HS-5 (cell line): ENCODE measurements at regions not wholly inside any gene's neighbourhood (a gene's known extent, or its start where the extent isn't known, plus 50 kb on each side); places are given as distances from the start of the nearest gene placed in this dataset.

Experiments used
- DNase-seq: peaks from one replicate; pipeline ENCODE4 v3.0.0-alpha.2; 2012; ENCODE audit warnings: low read depth

- DNase-seq: no peak
These were observed 829.0 kb upstream of the API5 start for GRCh38 chr11:42482822-42483221.

GRCh38 chr11:42490506-42490905 is 821.3 kb upstream of the API5 start:
- no peak for DNase-seq

DNA sequence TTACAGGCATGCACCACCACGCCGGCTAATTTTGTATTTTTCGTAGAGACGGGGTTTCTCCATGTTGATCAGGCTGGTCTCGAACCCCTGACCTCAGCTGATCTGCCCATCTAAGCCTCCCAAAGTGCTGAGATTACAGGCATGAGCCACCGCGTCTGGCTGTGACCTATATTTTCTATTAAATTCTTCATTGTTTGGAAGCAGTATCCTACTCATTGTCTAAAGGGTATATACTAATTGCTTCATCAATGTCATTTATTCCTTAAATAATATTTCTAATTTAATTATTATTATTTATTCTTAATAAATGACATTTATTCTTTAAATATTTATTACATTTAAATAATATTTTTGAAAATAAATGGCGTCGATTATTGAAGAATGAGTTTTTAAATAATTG is 817.3 kb upstream of the API5 start:
- no peak for DNase-seq

DNA sequence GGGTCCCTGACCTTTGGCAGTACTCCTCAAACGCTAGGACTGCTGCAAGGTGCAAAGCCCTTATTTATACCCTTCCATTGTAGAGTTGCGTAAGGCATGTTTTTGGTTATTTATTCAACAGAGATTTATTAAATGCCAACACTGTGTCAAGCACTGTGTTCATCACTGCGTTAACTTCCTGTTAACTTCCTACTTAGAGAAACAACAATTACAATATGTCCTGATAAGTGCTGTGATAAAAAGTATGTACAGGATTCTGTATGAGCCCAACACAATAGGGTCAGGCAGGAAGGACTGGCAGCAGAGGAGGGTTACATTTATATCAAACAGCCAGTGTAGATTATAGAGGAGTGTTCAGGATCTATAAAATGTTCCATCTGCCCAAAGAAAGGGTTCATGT is 812.8 kb upstream of the API5 start:
- DNase-seq: no peak

- no peak for DNase-seq
These were observed 809.6 kb upstream of the API5 start for GRCh38 chr11:42502151-42502550.

DNA sequence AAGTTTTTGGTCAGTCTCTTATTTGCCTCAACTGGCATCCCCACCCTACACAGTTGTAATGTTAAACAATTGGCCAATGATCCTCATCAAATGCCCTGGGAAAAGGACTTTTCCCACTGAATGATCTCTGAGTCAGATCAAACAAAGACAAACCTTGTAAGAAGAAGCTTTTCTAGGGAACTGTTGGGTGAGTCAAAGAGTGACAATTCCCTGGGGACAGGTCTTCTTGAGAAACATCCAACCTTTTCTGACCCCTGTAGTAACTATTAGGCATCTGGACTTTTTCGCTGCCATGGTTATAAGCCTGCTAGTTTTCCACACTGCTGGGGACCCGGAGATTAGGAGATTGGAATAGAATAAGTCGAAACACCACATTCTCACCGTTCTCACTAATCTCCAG is 789.8 kb upstream of the API5 start:
- no peak for DNase-seq

- peak; percentile 2 for DNase-seq
These were observed 787.1 kb upstream of the API5 start for GRCh38 chr11:42524534-42525227.

GRCh38 chr11:42526426-42526825 is 785.4 kb upstream of the API5 start:
- DNase-seq: no peak

- DNase-seq: no peak
These were observed 783.3 kb upstream of the API5 start for GRCh38 chr11:42528471-42528870.

DNA sequence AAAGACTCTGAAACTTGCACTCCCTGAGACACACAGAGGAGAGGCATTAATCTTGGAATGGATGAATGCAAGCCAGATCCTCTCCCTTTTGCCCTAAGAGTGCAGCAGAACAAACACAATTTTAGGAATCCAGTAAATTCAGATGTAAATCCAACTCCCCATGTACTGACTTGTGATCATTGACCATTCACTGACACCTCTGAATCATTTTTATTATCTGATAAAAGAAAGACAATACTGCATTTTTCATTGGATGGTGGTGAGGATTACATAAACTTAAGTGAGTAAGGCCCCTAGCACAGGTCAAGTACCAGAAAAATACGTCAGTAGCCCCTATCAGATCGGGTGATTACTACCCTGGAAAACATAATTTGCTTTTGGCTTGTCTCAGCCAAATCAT is 782.9 kb upstream of the API5 start:
- DNase-seq: no peak

GRCh38 chr11:42536611-42537360 is 775.0 kb upstream of the API5 start:
- DNase-seq: no peak

DNA sequence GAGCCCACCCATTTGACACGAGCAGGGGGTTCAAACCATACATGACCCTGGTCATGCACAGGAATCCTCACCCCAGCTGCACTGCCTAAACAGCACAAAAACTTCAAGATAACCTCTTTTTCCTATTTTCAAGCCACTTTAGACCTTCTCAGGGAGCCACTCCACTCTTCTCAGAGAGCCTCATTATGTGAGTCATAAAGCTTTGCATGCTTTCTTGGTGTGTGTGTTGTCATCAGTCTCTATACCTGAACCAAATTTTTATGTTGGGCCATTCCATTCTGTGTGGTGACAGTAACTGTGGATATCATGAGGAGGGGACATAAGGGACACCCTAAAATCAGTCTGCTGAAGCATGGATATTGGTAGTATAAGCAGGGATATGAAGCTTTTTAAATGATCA is 769.5 kb upstream of the API5 start:
- no peak for DNase-seq

GRCh38 chr11:42543844-42544419 is 767.9 kb upstream of the API5 start:
- DNase-seq: no peak

GRCh38 chr11:42544726-42545125 is 767.1 kb upstream of the API5 start:
- DNase-seq: no peak

GRCh38 chr11:42545954-42546353 is 765.8 kb upstream of the API5 start:
- no peak for DNase-seq

GRCh38 chr11:42552786-42553185 is 759.0 kb upstream of the API5 start:
- DNase-seq: no peak

DNA sequence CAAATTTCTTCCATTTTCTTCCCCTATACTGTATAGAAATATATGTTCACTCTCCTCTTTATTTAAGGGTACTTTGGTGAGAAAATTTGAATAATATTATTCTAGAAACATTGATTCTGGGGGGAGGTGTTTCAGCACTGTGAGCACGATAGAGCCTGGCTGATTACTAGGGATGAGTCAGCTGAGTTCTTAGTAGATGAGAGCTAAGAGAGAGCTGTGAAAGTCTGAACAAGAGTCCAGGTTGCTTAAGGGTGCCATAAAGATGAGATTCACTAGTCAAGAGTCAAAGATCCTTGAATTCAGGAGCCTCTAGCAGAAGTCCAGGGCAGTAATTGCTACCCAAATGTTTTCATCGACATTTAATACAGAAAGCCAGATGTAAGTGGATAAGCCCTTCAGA is 756.6 kb upstream of the API5 start:
- DNase-seq: no peak

- DNase-seq: no peak
These were observed 740.5 kb upstream of the API5 start for GRCh38 chr11:42571131-42571877.

GRCh38 chr11:42571878-42572610 is 739.8 kb upstream of the API5 start:
- DNase-seq: no peak

DNA sequence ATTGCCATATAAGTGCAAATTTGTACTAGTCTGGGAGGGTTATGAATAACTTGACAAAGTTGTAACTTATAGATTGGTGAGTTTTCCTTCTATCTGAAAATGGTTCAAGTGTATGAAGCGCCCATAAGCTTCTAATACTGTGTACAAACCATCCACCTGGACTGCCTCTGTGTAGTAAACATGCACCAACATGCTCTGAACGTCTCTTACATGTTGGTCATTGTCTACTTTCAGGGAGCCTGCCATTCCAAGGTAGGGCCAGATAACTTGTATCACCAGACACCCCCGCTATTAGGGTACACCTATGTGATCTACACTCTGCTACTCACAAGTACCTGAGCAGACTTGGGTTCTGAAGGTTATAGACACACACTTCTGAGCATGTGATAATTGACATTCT is 735.5 kb upstream of the API5 start:
- no peak for DNase-seq

GRCh38 chr11:42589286-42589685 is 722.5 kb upstream of the API5 start:
- DNase-seq: no peak

GRCh38 chr11:42591841-42592240 is 720.0 kb upstream of the API5 start:
- no peak for DNase-seq
